Activated CD8-positive, alpha-beta memory T cell treated with anti-CD3 and anti-CD28 coated beads for 4 hours (primary cell): ENCODE measurements at regions not wholly inside any gene's neighbourhood (a gene's known extent, or its start where the extent isn't known, plus 50 kb on each side); places are given as distances from the start of the nearest gene placed in this dataset.

ENCODE experiments used
- DNase-seq, 2 donors: peaks; one replicate each; pipeline ENCODE4 v3.0.0-alpha.2; 2020; ENCODE audit warnings: low read depth in 2 of 2

DNA sequence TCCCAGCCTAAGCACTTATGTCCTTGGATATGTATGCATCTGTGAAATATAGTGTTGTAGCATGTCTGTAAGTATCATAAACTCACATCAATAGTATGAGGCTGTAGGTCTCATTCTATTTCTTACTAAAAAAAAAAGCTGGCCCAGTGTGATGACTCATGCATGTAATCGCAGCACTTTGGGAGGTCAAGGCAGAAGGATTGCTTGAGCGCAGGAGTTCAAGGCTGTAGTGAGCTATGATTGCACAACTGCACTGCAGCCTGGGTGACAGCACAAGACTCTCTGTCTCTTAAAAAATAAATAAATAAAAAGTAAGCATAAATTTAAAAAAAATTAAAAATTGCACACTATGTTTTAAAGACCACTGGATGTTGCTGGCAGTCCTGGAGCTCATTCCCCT lies 79.1 kb upstream of the SPATA13 start:
- DNase-seq, result no peak

DNA sequence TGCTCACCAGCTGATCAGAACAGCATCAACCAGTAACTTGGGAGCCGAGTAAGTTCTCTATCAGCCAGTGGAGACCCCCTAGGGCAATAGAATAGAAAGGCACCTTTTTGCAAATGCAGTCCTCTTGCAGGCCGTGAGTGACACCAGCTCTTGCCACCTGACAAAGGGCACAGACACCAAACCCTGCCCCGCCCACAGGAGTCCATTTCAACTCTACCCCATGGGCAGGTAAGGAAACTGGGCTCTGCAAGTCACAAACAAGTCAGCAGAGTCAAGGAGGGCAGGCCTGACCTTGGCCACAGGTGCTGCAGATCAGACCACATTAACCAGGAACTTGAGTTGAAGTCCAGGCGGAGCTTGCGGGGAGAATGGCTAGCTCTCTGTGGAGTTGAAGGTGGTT lies 77.4 kb upstream of the SPATA13 start:
- no peak for DNase-seq

DNA sequence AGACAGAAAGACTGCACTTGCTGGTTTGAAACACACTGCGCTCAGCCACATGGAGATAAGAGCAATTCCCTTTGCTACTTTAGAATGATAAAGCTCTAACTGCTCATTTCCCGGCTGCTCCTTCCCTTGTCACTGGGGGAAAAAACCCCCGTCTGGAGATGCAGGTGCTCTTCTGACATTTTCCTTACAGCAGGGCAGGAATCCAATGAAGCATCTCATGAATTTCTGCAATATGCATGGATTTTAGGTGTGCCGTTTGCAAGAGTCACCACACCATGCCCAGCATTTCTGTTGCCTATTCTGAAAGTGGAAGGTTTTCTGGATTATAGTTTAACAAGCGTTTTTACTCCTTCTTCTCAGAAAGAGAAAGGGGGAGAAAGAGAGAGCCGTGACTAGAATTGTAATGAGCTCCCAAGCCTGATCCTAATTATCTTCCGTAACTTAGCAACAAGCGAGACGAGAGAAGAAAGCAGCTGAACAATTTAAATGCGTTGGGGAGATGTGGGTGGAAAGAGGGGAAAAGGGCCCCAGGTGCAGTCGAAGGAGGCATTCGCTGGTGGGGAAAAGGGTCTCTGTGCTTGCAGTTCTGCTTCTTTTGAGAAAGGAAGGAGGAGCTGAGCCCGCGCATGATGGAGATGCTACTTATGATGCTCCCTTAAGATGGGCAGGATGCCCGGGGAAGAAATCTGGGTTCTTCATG lies 76.6 kb upstream of the SPATA13 start:
- DNase-seq, result no peak

DNA sequence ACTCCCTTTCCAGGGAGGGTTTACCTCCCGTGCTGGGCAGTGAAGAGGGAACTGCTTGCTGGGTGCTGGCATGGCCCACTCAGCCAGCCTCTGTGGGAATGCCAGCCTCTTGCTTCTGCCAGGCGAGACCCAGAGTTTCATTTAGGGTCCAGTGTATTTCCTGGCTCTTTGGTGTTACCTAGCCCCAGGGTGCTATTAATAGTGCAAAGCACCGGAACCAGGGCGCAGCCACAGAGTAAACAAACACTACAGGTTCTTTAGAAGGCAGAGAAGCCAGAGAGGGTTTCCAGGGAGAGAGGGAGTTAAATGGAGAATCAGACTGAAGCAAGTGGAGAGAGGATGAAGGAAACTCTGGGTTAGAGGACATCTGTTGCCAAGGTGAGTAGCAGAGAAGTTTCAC lies 74.9 kb upstream of the SPATA13 start:
- DNase-seq, result no peak

DNA sequence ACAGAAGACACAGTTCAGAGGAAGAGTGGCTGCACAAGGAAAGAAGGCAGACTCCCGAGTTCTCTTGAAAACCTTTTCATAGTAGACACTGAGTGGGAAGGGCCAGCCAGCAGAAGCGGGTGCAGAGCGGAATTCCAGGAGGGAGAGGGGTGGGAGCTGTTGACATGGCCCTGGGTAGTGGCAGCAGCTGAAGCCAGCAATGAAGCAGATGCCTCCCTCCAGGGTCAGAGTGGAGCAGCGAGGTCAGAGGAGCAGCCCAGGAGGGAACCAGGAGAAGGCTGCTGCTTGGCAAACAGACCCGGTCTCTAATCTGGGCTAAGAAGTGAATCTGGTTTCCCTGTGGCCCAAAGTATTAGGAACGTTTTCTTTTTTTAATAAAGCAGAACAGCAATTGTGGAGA lies 73.9 kb upstream of the SPATA13 start:
- DNase-seq, result no peak

DNA sequence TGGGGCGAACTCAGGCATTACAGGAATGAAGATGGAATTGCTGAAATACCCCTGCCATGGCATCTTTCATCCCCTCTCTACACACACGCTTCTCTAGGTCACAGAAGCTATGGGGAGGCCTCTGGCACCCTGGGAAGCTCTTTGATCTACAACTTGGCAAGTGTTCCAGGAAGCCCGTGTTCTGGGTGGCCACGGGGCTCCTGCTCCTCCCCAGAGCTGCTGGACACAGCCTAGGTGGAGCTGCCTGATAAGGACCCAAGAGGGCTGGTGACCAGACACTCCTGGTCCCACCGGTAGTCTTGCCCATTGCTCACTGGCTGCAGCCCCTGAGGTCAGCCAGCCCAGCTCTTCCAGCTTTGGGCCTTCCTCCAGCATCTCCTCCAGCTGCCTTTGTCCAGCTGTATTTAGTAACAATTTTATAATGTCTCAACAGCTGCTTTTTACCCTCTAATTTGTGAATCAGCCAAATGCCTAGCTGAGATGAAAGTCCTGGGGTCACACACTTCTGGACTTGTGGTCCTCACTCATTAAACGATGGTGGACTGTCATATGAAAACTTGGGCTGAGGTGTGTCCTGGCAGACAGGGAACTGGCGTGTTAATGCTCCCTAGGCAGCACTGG lies 72.8 kb upstream of the SPATA13 start:
- DNase-seq, result no peak

DNA sequence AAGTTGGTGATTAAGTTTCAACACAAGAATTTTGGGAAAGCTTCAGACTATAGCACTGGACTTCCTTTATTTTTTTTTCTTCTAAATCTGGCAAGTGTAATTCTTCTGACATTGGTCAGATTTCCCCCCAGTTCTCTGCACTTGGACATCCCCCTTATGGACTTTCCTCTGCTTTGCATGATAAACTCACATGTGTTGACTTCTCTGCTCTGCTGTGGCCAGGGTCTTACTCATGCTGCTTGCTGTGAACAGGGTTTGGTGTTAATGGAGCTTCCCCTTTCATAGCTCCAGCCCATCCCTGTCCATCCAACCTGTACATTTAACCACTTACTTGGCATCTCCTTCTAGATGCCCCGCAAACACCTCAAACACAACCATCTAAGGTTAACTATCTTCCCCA lies 70.5 kb upstream of the SPATA13 start:
- no peak for DNase-seq

DNA sequence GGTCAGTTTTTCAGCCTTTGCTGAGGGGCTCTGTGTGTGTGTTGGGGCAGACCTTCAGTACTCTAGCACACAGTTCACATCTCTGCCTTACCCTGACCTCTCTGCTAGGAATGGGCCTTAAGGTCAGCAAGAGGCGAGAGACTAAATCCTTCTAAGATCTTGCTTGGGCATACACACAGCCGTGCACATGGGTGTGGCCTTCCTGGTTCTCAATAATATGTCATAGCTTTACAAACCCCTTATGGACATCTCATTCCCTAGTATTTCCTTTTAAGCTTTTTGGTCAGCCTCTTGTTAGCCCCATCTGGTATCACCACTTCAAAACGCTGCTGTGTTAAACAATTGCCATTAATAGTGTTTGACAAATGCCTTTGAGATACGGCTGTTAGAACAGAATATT lies 69.4 kb upstream of the SPATA13 start:
- no peak for DNase-seq

DNA sequence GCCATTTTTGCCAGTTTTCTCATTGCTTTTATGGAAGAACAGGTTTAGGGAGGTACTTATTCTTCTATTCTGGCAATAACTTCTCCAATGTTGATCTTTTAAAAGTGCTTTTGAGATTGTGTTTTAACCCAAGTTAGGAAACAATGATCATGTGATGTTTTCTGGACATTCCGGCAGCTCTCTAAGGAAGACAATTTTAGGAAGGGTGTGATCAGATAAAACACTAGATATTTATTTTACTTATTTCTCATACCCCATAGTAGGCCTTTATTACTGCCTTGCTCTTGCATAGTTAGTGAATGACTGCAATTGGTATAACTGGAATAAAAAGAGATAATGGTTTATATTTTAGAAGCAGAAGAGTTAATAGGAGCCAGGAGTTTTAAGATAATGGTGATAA lies 68.4 kb upstream of the SPATA13 start:
- no peak for DNase-seq

DNA sequence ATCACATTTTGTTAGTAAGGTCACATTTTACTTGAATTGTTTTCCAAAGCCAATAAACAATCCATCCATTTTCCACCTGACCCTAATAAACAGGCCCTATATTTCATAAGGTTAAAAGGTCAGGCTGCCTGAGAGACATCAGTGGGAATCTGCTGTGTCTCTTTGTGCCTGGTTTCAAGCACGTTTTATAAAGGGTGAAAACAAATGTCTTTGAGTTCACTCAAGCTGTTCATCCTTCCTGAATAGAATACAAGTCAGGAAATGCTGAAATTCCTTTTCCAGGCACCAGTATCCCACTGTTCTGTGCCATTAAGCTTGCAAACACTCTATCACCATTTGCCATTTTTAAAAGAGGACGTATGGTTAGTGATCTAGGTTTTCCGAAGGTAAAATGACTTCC lies 67.5 kb upstream of the SPATA13 start:
- no peak for DNase-seq

DNA sequence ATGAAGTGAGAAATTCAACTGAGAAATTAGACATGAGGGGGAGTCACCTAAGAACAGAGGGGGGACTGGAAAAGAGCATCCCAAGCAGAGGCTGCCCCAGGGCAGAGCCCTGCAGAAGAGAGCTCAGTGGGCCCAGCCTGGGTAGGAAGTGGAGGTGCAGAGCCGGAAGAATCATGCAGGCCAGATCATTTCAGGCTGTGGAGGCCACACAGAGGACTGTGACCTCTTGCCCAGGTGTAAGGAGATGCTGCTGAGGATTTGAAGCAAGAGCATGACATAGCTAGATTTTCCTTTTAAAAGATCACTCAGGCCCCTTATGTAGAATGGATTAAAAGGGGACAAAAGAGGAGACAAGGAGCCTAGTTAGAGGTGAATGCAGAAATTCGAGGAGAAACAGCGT lies 63.9 kb upstream of the SPATA13 start:
- no peak for DNase-seq

DNA sequence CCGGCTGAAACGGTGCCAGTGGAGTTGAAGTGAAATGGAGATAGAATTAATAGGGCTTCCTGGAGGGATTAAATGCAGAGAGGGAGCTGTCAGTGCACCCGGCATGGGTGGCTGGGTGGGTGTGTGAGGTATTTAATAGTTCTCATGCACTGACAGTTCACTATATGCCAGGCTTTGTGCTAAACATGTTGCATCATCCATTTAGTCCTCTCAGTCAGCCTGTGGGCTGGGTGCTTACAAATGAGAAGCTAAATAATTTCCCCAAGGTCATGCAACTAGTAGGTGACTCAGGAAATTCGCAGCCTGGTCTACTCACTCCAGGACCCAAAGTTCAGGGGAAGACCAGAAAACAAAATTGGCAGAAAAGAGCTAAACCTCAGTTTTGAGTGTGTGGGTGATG lies 63.5 kb upstream of the SPATA13 start:
- no peak for DNase-seq

DNA sequence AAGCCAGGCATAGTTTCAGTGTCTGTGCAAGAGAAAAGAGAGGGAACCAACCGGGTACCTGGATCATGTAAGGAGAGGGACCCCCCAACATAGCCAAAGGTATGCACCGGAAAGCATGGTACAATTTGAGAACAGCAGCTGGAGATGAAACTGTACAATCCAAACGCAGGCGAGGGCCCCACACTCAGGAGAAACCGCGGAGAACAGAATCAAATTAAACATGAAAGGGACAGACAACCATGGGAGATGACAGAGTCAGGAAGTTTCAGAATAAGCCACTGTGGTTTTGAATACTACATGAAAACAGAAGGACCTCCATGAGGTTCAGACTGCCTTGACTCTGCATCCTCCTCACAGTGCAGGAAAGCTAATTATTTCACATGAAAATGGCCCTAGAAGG lies 62.9 kb upstream of the SPATA13 start:
- no peak for DNase-seq

DNA sequence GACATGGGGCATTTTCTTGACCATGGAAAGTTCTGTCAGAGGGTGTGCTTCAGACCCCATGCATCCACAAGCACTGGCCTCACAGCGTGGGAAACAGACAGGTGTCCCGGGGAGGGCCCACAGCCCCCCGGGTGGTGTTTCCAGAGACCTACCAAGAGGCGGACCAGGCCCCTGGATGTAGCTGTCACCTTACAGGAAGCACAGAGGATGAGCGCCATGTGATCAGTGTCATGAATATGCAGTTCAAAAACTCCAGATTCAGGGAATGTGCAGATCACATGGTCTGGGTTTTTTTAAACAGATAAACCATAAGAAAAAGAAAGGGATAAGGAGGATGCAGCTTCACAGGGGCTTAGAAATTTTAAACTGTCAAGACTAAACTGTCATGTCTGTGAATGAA lies 61.0 kb upstream of the SPATA13 start:
- DNase-seq, result no peak

DNA sequence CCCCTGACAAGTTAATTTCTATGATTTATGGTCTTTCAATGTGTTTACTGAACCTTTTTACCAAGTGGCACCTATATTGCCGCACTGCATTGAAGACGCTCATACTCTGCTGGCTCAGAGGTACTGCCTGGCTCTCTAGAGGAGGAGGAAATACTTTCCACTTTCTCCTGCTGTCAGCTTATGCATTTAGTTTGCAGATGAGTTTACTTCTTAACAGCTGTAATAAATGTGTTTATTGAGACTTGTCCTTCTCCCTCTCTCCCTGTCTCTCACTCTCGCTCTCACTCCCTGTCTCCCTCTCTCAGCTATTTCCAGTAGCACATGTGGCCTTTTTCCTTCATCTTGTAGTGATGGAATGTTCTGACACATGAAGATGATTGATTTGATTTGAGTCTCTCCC lies 60.3 kb upstream of the SPATA13 start:
- no peak for DNase-seq

DNA sequence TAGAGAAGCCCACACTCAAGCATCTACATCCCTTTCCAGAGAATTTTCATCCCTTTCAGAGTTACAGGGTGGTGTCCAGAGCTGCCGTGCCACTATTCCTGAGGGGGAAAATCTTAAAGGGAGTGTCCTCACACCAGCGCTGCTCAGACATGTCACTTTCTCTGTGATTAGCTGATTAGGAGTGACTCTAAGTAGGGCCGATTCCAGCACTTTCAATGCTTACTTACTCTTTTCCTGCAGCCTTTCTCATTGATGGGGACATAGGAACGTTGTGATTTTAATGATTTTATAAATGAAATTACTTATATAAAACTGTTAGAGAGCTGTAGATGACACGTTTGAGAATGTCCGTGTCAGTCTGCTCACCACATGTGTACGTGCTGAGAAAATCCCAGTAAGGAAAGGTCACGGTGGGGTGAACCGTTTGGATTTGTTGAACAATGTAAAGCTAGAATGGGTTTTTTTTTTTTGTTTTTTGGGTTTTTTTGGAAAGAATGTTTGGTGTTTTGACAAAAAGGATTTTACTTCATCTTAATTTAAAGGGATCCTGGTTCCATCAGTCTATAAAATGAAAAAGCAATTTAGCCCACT lies 56.6 kb upstream of the SPATA13 start:
- no peak for DNase-seq

DNA sequence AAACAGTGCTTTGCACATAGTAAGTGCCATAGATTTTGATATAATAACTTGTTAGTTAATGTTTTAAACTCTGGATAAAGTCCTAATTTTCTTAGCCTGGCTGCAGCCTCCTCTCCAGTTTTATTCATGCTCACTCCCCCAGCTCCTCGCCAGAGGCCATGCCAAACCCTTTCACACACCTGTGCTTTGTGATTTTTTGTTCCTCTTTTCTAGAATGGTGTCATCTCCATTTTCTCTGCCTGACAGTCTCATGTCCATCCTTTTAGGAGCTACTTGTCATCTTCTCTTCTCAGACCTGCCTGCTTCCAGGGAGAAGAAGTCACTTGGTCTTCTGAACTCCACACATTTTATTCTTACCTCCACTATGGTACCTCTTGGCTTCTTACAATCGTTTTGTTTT lies 55.8 kb upstream of the SPATA13 start:
- no peak for DNase-seq

DNA sequence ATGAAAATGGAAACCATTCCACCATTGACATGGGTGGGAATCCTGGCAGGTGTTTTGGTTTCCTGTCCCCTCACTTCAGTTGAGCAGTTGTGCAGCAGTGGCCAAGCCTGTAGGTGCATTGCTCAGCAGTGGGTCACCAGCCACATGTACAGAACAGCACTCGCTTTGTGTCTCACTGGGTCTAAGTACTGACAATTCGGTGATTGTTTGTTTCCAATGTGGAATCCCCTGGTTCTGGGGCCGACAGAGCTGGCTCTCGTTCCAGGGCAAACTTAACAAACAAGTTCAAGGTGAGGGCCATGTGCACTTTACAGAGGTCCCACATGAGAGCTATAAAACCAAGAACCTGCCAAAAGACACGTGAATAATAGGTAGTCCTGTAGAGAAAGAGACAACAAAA lies 54.1 kb upstream of the SPATA13 start:
- no peak for DNase-seq

DNA sequence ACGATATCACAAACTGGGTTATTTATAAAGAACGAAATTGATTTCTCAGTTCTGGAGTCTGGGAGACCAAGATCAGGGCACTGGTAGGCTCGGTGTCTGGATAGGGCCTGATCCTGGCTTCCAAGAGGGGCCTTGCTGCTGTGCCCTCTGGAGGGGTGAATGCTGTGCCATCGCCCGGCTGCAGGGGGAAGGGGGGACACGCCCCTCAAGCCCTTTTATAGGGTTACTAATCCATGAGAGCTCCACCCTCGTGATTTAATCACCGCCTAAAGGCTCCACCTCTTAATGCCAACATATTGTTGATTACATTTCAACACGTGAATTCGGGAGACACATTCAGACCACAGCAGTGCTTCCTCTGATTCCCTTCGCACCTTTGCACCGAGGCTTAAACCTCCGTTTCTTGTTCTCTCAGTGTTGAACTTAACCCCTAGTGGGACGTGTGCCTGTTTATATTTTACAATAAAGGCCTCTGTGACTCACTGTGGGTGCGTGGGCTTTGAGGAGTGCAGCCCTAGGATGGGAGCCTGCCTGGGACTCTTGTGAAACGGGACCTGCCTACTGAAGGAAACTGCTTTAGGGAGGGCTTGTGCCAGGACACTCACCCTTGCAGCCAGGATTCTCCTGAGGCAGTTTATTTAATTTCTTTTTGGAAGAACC lies 52.4 kb upstream of the SPATA13 start:
- no peak for DNase-seq

DNA sequence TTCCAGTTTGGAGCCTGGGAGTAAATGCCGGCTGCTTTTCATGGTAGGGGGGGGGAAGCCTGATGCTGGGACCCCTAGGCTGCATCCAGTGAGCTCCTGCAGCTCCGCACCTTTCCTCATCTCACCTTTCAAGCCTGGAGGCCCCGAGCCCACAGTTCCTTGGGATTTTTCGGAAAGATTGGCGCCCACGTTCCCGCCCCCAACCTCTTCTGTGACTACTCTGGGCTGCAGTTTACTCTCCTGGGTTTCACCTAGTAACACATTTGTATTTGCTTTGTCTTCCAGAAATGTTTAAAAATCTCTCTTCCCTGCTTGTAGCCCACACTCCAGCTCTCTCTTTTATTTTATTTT lies 51.9 kb upstream of the SPATA13 start:
- no peak for DNase-seq

DNA sequence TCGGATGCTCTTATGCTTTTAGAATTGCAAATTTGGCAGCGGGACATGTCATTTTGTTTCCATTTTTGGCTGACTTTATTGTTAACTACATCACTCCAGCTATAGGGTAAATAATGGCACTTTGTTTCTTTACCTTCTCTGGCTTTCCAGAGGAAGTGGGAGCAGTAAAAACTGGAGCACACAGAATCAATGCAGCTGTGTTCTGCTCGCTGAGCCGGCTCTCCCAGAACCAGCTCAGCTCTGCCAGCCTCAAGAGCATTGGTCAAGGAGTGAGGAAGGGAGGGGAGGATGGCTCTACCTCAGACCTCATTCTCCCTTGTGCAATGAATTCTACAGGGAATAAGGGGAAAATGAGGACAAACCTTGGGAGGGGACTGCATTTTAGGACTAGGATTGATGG lies 50.5 kb upstream of the SPATA13 start:
- DNase-seq, result no peak
